GM12878 (cell line): ENCODE measurements at regions not wholly inside any gene's neighbourhood (a gene's known extent, or its start where the extent isn't known, plus 50 kb on each side); places are given as distances from the start of the nearest gene placed in this dataset.

Experiments
- BRCA1 ChIP-seq: IDR thresholded peaks from 2 replicates; pipeline ENCODE4 v1.6.1; 2011; ENCODE audit warnings: low read depth, low read length, improper control_type of control experiment
- CEBPB ChIP-seq, 2 experiments: fragments of 150-350 bp in 1 of 2; IDR thresholded peaks; 2 replicates each; pipeline ENCODE4 v1.6.1; 2012 to 2014; ENCODE audit warnings: low read depth in 2 of 2, low read length in 2 of 2, borderline replicate concordance in 1 of 2, inconsistent platforms in 1 of 2
- EZH2 ChIP-seq: IDR thresholded peaks from 2 replicates; pipeline ENCODE4 v1.6.1; 2012; ENCODE audit warnings: low read depth, mild to moderate bottlenecking, control low read depth, inconsistent platforms, low read length, borderline replicate concordance; ENCODE audit not compliant: control insufficient read depth
- RCOR1 ChIP-seq: conservative IDR thresholded peaks from 2 replicates; pipeline ENCODE4 v1.6.1; 2012; ENCODE audit warnings: low read depth, low read length, improper control_type of control experiment
- RELB ChIP-seq: fragments of 450-650 bp; IDR thresholded peaks from 2 replicates; pipeline ENCODE4 v1.6.1; 2017; ENCODE audit warnings: low read depth, mild to moderate bottlenecking, moderate library complexity
- ZNF687 ChIP-seq: fragments of 450-650 bp; IDR thresholded peaks from 2 replicates; pipeline ENCODE4 v1.6.1; 2017; ENCODE audit warnings: mild to moderate bottlenecking, moderate library complexity
- ZZZ3 ChIP-seq: IDR thresholded peaks from 2 replicates; pipeline ENCODE4 v1.6.1; 2011; ENCODE audit warnings: low read depth; ENCODE audit not compliant: control insufficient read depth, insufficient read length

GRCh38 chr2:152879275-152879674, 160.9 kb downstream of the ARL6IP6 start (continued):
- TF ChIP-seq RELB (no peak), BRCA1 (no peak), RCOR1 (no peak), ZZZ3 (no peak), CEBPB (IDR thresholded peaks at IDR 0.05; ENCODE audit: borderline replicate concordance in 1 of 2, low read depth in 2 of 2, low read length in 2 of 2) (no peak), ZNF687 (no peak), EZH2 (no peak)
